HCT116 (cell line): ENCODE measurements at regions not wholly inside any gene's neighbourhood (a gene's known extent, or its start where the extent isn't known, plus 50 kb on each side); places are given as distances from the start of the nearest gene placed in this dataset.

Source experiments
- ATAC-seq: fragments of 200-7000 bp; cut with Tn5 transposase; 2 replicates; pipeline ENCODE4 v1.9.1; 2020; ENCODE audit warnings: mild to moderate bottlenecking, moderate library complexity
- BruUV-seq: library from RNA; stranded (reverse); fragments of 400-500 nt; replicated peaks from 2 replicates; lab custom pipeline; 2021; lab: Mats Ljungman, UMichigan
- CTCF ChIA-PET: fragments of 300-600 bp; sonication (Branson Sonifier 250); formaldehyde crosslinking; loops from one replicate; lab custom pipeline; 2021; ENCODE audit warnings: antibody characterized with exemption; lab: Charles Lee
- POLR2A ChIA-PET: fragments of 300-600, 350-600 bp; sonication (Branson Sonifier 250); formaldehyde crosslinking; loops from one replicate; lab custom pipeline; 2021; ENCODE audit warnings: antibody characterized with exemption; lab: Charles Lee
- RAD21 ChIA-PET, 2 experiments: fragments of 300-600 bp; sonication (Branson Sonifier 250); formaldehyde crosslinking; loops; one replicate each; lab custom pipeline; 2023; ENCODE audit warnings: low total read pairs in 2 of 2; ENCODE audit not compliant: uncharacterized antibody in 2 of 2, unreplicated experiment in 2 of 2, low non-redundant PET in 1 of 2; lab: Charles Lee
- DNase-seq: peaks from one replicate; pipeline ENCODE4 v3.0.0-alpha.2; 2010; ENCODE audit warnings: low read depth, low spot score
- H2AFZ ChIP-seq: fragments of 200-600 bp; shearing (Covaris generic), sonication (generic); 2 replicates; pipeline ENCODE4 v1.6.1; 2017; ENCODE audit warnings: low read depth, mixed run types, mixed read lengths, antibody characterized with exemption, low read length; ENCODE audit not compliant: poor library complexity, severe bottlenecking
- H3K27ac ChIP-seq: 2 replicates; pipeline ENCODE4 v1.5.1; 2012; ENCODE audit warnings: low read depth, low read length
- H3K27me3 ChIP-seq: fragments of 200-600 bp; sonication (generic); 2 replicates; pipeline ENCODE4 v1.6.1; 2016; ENCODE audit warnings: mixed run types, low read length, mixed read lengths; ENCODE audit not compliant: insufficient read depth
- H3K36me3 ChIP-seq, 2 experiments: fragments of 200-500 bp in 1 of 2; fragments of 200-600 bp in 1 of 2; sonication (Bioruptor generic) in 1 of 2; sonication (generic) in 1 of 2; 2 replicates each; pipeline versions ENCODE4 v1.5.1 to v1.6.1; 2014 to 2016; ENCODE audit warnings: low read length in 2 of 2, inconsistent platforms in 1 of 2, mixed read lengths in 1 of 2, mixed run types in 1 of 2; ENCODE audit not compliant: insufficient read depth in 2 of 2, control insufficient read depth in 1 of 2
- H3K4me1 ChIP-seq, 2 experiments: fragments of 200-600 bp in 1 of 2; sonication (generic) in 1 of 2; 2 replicates each; pipeline versions ENCODE4 v1.5.1 to v1.6.1; 2012 to 2017; ENCODE audit warnings: low read length in 2 of 2, inconsistent platforms in 1 of 2, mild to moderate bottlenecking in 1 of 2, mixed read lengths in 1 of 2, mixed run types in 1 of 2, moderate library complexity in 1 of 2; ENCODE audit not compliant: insufficient read depth in 2 of 2, control insufficient read depth in 1 of 2
- H3K4me2 ChIP-seq: fragments of 200-600 bp; sonication (generic); 2 replicates; pipeline ENCODE4 v1.6.1; 2017; ENCODE audit warnings: mixed run types, low read length, mixed read lengths
- H3K4me3 ChIP-seq, 2 experiments: fragments of 200-600 bp in 1 of 2; sonication (generic) in 1 of 2; replicated peaks in 1 of 2; 2 replicates each; pipeline ENCODE4 v1.5.1; 2011 to 2016; ENCODE audit warnings: low read length in 2 of 2, control low read depth in 1 of 2, low read depth in 1 of 2, mild to moderate bottlenecking in 1 of 2, mixed read lengths in 1 of 2, mixed run types in 1 of 2
- H3K79me2 ChIP-seq: fragments of 200-600 bp; sonication (generic); 2 replicates; pipeline ENCODE4 v1.6.1; 2017; ENCODE audit warnings: mild to moderate bottlenecking, mixed run types, low read length, moderate library complexity, mixed read lengths; ENCODE audit not compliant: insufficient read depth
- H3K9ac ChIP-seq: fragments of 200-600 bp; sonication (generic); 2 replicates; pipeline ENCODE4 v1.6.1; 2016; ENCODE audit warnings: low read length, mixed read lengths
- H3K9me2 ChIP-seq: fragments of 200-600 bp; sonication (generic), shearing (Covaris generic); 2 replicates; pipeline ENCODE4 v1.6.1; 2017; ENCODE audit warnings: mixed run types, mild to moderate bottlenecking, moderate library complexity; ENCODE audit not compliant: insufficient read depth
- H3K9me3 ChIP-seq, 2 experiments: fragments of 200-500 bp in 1 of 2; fragments of 200-600 bp in 1 of 2; sonication (Bioruptor generic) in 1 of 2; sonication (generic) in 1 of 2; 2 replicates each; pipeline ENCODE4 v1.6.1; 2014 to 2017; ENCODE audit warnings: low read length in 2 of 2, mixed read lengths in 2 of 2, inconsistent platforms in 1 of 2, low read depth in 1 of 2, mild to moderate bottlenecking in 1 of 2, mixed run types in 1 of 2, moderate library complexity in 1 of 2; ENCODE audit not compliant: control insufficient read depth in 1 of 2, insufficient read depth in 1 of 2
- H4K20me1 ChIP-seq: fragments of 200-600 bp; sonication (generic), shearing (Covaris generic); 2 replicates; pipeline ENCODE4 v1.6.1; 2017; ENCODE audit warnings: mixed run types, mild to moderate bottlenecking, moderate library complexity; ENCODE audit not compliant: insufficient read depth
- CBX3 ChIP-seq: IDR thresholded peaks from 2 replicates; pipeline ENCODE4 v1.6.1; 2012; ENCODE audit warnings: low read depth
- CEBPB ChIP-seq: IDR thresholded peaks from 2 replicates; pipeline ENCODE4 v1.6.1; 2012; ENCODE audit warnings: low read depth
- EZH2phosphoT487 ChIP-seq: fragments of 200-600 bp; IDR thresholded peaks from 2 replicates; pipeline ENCODE4 v1.6.1; 2018; ENCODE audit warnings: antibody characterized with exemption, borderline replicate concordance
- JUND ChIP-seq: IDR thresholded peaks from 2 replicates; pipeline ENCODE4 v1.6.1; 2012
- POLR2AphosphoS5 ChIP-seq: IDR thresholded peaks from 2 replicates; pipeline ENCODE4 v1.6.1; 2011; ENCODE audit warnings: mild to moderate bottlenecking, low read depth, low read length, moderate library complexity
- ZFX ChIP-seq: fragments of 450-650 bp; IDR thresholded peaks from 2 replicates; pipeline ENCODE4 v1.6.1; 2017
- ZNF274 ChIP-seq: fragments of 200-500 bp; sonication (Bioruptor generic); IDR thresholded peaks from 2 replicates; pipeline ENCODE4 v1.6.1; 2014; ENCODE audit warnings: mild to moderate bottlenecking, low read depth, low read length, inconsistent platforms
- intact Hi-C: fragments of 100-400 bp; cut with micrococcal nuclease; formaldehyde crosslinking; loops from 2 replicates; pipeline ENCODE4 v1.10.0; 2022
- TF ChIP-seq, protein P1 (sequence below): IDR thresholded peaks from 2 replicates; pipeline ENCODE4 v1.6.1; 2011; ENCODE audit warnings: mild to moderate bottlenecking, low read length, moderate library complexity; ENCODE audit not compliant: insufficient replicate concordance; ENCODE audit errors: extremely low read depth

DNA sequence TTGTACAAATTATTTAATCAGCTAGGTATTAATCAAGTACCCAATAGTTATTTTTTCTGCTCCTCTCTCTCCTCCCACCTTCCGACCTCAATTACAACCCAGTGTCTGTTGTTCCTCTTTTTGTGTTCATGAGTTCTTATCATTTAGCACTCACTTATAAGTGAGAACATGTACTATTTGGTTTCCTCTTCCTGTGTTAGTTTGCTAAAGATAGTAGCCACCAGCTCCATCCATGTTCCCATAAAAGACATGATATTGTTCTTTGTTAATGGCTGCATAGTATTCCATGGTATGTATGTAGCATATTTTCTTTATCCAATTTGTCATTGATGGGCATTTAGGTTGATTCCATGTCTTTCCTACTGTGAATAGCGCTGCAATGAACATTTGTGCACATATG, 652.8 kb upstream of the CITED2 start:
- Histone ChIP-seq H3K4me2 (no peak overlapping the region), H3K27me3 (no peaks in the 10 kb centered on the region), H3K9me2 (no peaks in the 10 kb centered on the region), H3K36me3 (no peaks in the 10 kb centered on the region), H3K79me2 (no peaks in the 10 kb centered on the region), H2AFZ (no peak overlapping the region), H3K4me1 (no peaks in the 10 kb centered on the region), H3K9me3 (no peaks in the 10 kb centered on the region), H3K27ac (no peak overlapping the region)
- RAD21 ChIA-PET: no interaction called here
- no TSS peak for BruUV-seq
- TF ChIP-seq CBX3 (no peak), EZH2phosphoT487 (no peak), ZNF274 (no peak), JUND (no peak)
- TF ChIP-seq, protein P1, sequence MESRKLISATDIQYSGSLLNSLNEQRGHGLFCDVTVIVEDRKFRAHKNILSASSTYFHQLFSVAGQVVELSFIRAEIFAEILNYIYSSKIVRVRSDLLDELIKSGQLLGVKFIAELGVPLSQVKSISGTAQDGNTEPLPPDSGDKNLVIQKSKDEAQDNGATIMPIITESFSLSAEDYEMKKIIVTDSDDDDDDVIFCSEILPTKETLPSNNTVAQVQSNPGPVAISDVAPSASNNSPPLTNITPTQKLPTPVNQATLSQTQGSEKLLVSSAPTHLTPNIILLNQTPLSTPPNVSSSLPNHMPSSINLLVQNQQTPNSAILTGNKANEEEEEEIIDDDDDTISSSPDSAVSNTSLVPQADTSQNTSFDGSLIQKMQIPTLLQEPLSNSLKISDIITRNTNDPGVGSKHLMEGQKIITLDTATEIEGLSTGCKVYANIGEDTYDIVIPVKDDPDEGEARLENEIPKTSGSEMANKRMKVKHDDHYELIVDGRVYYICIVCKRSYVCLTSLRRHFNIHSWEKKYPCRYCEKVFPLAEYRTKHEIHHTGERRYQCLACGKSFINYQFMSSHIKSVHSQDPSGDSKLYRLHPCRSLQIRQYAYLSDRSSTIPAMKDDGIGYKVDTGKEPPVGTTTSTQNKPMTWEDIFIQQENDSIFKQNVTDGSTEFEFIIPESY: no peak
- TF ChIP-seq, all 23 proteins: peak for 0
- ChIA-PET CTCF (no interaction called here), POLR2A (no interaction called here)
- Histone ChIP-seq H3K9ac (no peak overlapping the region), H4K20me1 (no peaks in the 10 kb centered on the region), H3K4me3 (no peak overlapping the region)
- intact Hi-C loops: no loop called here
- DNase-seq: no peak
- no peak for ATAC-seq

DNA sequence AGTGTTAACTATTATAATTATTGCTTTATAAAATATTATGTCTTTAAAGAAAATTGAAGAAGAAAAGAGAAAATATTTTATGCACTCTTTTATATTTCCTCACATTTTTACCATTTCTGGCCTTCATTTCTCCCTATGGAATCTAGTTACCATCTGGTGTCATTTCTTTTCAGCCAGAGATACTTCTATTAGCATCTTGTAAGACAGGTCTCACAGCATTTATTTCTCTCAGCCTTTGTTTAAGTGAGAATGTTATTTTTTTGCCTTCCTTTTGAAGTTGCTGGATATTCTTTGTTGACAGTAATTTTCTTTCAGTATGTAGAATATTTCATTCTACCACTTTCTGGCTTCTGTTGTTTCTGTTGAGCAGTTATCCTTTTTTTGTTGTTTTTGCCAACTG, 652.1 kb upstream of the CITED2 start:
- Histone ChIP-seq H3K4me1 (no peaks in the 10 kb centered on the region), H3K79me2 (no peaks in the 10 kb centered on the region), H3K4me2 (no peak overlapping the region), H3K27me3 (no peaks in the 10 kb centered on the region), H3K9me2 (no peaks in the 10 kb centered on the region), H3K9me3 (no peaks in the 10 kb centered on the region), H3K4me3 (no peak overlapping the region), H3K36me3 (no peaks in the 10 kb centered on the region), H4K20me1 (no peaks in the 10 kb centered on the region), H3K9ac (no peak overlapping the region), H2AFZ (no peak overlapping the region), H3K27ac (no peak overlapping the region)
- ChIA-PET RAD21 (no interaction called here), POLR2A (no interaction called here), CTCF (no interaction called here)
- intact Hi-C loops: no loop called here
- ATAC-seq (no peak), DNase-seq (no peak)
- no TSS peak for BruUV-seq
- TF ChIP-seq POLR2AphosphoS5: no peak
- no peak for TF ChIP-seq ZFX
- no peak for TF ChIP-seq CBX3
- no peak for TF ChIP-seq CEBPB
